HG02763 (cell line): ENCODE measurements at regions not wholly inside any gene's neighbourhood (a gene's known extent, or its start where the extent isn't known, plus 50 kb on each side); places are given as distances from the start of the nearest gene placed in this dataset.
"Not testable (repeated sequence)": the region's sequence is repeated elsewhere in the genome, so short reads cannot be mapped to it uniquely, and the experiment has no call there.

ENCODE experiments used
- ATAC-seq: cut with Tn5 transposase; IDR thresholded peaks from one replicate; pipeline ENCODE4 v1.9.1; 2021; ENCODE audit warnings: mild to moderate bottlenecking, moderate library complexity; ENCODE audit not compliant: unreplicated experiment

DNA sequence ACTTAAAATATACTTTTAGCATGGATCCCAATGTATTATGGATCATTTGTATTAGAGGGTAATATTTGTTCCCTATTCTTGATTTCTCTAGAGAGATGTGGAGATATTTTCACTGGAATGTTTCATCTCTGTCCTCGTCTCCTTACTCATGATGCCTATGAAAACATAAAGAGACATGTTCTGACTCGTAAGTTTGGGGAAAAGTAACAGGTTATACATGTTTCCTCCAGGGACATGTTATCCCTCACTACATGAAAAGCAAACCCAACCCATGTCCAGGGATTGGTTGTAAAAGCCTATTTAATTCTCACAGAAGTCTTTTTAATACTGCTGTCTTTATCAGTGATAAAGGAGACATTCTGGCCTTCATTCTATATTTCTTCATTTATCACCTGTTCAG, 621.4 kb downstream of the GABRG1 start:
- no peak for ATAC-seq

- no peak for ATAC-seq
These were observed 639.1 kb downstream of the GABRG1 start for GRCh38 chr4:45484740-45485139.

DNA sequence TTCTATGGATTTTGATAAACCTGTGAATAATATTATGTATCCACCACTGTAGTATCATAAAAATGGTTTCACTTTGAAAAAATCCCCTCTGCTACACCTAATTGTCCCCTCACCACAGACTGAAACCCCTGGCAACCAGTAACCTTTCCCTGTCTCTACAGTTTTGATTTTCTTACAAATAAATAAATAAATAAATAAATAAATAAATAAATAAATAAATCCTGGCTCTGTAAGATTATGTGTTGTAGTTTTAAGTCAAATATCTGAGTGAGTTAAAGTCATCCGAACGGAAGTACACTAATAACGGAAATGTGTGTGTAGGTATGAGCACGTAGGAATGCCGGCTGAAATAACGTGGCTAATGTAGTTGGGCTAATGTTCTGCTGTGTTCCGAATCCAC, 641.5 kb downstream of the GABRG1 start:
- ATAC-seq: no peak

- no peak for ATAC-seq
These were observed 646.5 kb downstream of the GABRG1 start for GRCh38 chr4:45477311-45477733.

GRCh38 chr4:45475548-45475947, 648.3 kb downstream of the GABRG1 start:
- no peak for ATAC-seq

GRCh38 chr4:45472490-45472889, 651.4 kb downstream of the GABRG1 start:
- no peak for ATAC-seq

DNA sequence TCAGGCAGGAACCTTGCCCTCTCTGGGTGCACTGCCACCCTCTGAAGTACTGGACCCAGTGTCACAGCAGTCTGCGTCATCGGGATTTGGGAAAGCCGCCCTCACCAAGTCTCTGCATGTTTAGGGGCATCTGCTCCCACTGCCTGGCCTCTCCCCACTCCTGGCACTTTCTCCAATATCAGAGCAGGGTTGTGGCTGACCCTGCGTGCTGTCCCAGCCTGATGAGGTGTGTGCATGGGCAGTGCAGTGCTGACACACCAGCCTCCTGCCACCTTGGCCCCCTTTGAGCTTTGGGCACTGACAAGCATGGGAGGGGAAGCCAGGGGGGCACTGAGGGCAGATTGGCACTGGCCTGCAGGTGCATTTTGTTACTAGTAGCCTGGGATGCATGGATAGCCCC, 652.5 kb downstream of the GABRG1 start:
- no peak for ATAC-seq

GRCh38 chr4:45467157-45467556, 656.7 kb downstream of the GABRG1 start:
- no peak for ATAC-seq

- ATAC-seq: not testable (repeated sequence)
These were observed 663.7 kb downstream of the GABRG1 start for GRCh38 chr4:45460157-45460556.

DNA sequence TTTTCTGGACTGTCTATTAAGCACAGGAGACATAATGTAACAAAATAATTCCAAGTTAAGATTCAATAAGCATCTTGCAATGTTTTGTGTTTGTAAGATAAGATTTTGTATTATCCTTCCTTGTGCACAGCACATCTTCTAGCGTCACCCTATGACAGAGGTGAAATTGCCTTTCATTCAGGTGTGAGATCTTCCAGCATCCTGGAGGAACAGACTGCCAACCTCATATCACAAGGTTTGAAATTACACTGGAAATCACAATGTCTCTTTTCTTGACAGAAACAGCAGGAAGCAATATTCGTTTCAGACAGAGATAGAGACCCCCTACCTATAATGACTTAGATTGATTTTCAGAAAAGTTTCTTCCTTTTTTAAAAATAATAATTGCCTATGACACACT, 668.6 kb downstream of the GABRG1 start:
- no peak for ATAC-seq

DNA sequence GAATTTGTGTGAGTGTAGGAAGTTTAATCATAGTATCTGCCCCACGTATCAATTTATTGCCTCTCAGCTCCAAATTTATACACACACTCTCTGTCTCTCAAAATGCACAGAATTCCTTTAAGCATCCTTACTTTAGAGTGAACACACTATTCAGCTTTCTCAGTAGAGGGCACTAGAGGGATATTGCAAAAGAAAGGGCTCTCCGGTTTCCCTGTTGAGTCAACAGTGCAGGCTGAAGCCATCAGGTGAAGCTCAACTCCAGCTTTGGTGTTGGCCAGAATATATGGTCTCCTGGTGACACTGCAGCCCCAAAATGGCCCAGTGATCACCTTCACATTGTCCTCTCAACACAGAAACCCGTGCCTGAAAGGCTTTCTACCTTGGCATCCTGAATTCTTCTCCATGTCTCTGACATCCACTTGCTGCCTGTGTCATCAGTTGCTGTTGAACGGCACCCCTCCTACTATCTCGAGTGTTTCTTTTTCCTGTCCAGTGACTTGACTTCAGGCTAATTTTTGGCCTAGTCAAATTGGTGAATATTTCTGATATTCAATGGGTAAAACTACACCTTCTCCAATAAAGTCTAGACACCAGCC, 670.5 kb downstream of the GABRG1 start:
- no peak for ATAC-seq

- ATAC-seq: no peak
These were observed 681.4 kb downstream of the GABRG1 start for GRCh38 chr4:45442466-45442865.

GRCh38 chr4:45438047-45438446, 685.8 kb downstream of the GABRG1 start:
- no peak for ATAC-seq

DNA sequence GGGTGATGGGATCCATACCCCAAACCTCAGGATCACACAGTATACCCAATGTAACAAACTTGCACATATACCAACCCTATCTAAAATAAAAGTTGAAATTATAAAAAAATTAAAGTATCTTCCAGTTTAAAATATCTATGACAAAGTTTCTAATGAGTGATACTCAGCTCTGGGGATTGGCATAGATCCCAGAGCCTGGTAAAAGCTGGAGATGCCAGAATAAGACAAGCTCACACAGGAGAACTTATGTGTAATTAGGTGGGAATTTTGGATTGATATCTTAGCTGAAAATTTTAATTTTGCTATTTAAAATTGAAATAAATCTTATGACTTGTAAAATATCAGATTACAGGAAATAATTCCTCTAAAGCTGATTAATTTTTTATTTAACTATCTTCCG, 686.5 kb downstream of the GABRG1 start:
- ATAC-seq: no peak

DNA sequence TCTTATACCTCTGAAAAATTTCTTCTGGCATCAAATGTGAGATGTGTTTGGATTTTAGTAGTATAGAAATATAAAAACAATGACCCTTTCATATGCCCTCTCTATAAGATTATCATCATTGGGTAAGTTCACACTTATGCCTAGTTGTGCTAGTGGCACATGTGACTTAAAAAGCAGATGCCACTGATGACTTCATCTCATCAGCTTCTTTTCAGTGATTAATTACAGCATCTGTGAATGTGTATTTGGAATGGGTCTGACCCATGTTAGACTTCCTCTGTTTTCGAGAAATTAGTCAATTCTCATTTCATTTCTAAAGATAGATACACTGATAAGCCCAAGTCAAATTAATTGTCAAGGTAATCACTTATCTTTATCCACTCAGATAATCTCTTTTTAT, 698.7 kb downstream of the GABRG1 start:
- no peak for ATAC-seq

GRCh38 chr4:45423896-45424295, 697.5 kb upstream of the GNPDA2 start:
- no peak for ATAC-seq

- ATAC-seq: not testable (repeated sequence)
These were observed 693.8 kb upstream of the GNPDA2 start for GRCh38 chr4:45420091-45420674.

DNA sequence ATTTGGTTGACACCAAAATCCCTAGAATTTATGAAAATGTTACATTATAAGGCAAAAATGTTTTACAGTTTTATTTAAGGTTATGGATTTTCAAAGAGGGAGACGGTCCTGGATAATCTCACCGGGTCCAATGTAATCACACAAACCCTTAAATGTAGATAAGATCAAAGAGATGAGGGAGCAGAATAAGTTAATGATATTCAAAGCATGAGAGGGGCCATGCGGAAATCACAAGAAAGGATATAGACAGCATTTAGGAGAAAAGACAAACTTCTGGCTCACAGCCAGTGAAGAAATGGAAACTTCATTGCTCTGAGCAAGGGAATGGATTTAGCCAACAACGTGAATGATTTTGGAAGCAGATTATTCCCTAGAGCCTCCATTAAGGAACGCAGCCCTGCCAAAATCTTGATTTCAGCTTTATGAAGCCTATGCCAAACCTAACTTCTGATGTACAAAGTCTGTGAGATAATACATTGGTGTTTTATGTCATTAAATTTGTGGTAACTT, 684.4 kb upstream of the GNPDA2 start:
- no peak for ATAC-seq

- ATAC-seq: no peak
These were observed 683.2 kb upstream of the GNPDA2 start for GRCh38 chr4:45409536-45409935.

DNA sequence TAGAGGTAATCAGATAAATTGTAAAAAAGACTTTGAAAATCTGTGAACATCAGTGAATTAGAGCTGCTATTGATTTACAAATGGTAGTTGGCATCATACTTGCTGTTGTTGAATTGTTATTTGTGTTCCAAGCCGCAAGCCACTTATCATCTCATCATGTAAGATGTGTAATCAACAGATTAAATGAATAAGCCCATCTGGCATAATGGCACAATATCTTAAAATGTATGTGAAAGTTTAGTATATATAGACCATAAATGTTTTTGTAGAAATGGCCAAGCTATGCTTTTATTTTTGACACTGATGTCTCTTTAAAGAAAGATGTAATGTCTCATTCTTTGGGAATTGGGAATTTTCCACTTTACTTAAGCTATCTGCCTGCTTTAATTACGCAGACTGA, 682.6 kb upstream of the GNPDA2 start:
- ATAC-seq: no peak

DNA sequence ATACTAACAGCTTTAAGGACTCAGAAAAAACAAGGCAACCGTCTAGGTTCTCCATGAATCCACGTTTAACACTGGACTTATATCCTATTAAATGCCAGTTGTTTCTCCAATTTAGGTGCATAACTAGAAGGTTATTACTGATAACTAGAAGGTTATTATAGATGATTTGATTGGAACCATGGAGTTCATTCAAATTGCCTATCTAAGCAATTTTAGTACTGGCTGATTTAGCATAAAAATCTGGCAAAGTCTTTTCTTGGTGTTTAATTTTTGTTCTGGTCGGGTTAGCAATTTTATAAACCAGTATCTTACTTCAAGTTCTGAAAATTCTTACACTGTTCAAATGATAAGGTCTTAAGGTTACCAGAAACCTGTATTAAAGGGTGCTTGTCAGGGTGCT, 672.8 kb upstream of the GNPDA2 start:
- ATAC-seq: no peak

GRCh38 chr4:45385306-45385705, 659.0 kb upstream of the GNPDA2 start:
- ATAC-seq: no peak

- ATAC-seq: no peak
These were observed 644.1 kb upstream of the GNPDA2 start for GRCh38 chr4:45370408-45370807.
